ENCODE measurements at regions not wholly inside any gene's neighbourhood (a gene's known extent, or its start where the extent isn't known, plus 50 kb on each side); places are given as distances from the start of the nearest gene placed in this dataset.

DNA sequence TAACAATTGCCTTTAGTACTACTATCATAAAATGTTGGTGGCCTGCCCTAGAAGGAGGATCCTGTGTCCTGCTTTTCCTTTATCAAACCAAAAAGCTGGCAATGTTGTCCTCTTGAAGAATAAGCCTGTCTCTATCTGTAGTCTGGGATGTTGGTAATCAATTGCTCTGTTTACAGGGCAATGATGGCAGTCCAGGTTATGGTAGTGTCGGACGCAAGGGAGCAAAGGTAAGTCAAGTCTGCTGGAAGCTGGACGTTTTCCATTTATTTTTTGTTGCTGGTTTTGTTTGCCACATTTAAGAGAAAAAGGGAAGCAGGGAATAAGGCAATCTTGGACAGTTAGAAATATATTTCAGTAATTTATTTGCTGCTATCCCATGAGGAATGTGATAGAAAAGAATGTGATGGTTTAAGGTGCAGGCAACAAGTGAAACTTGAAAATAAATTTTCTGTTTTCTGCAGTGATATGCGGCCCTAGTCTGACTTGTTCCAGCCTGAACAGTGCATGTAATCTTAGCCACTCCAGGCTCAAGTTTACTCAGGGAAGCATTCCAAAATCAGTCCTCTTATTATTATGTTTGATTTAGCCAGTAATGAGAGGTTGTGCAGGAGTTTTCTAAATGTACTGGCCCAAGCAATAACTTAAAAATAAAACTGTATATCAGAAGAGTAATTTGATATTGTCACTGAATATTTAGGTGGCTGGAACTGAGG, 110.3 kb downstream of the COL6A6 start (continued):
- TF ChIP-seq POU5F1 (IDR thresholded peaks at IDR 0.05; ENCODE audit: low read depth, low read length) (no peak), POLR2AphosphoS5 (IDR thresholded peaks at IDR 0.05; ENCODE audit: low read depth, low read length) (no peak), YY1 (IDR thresholded peaks at IDR 0.05; ENCODE audit: low read depth, low read length) (no peak)
- TF ChIP-seq, protein P1, sequence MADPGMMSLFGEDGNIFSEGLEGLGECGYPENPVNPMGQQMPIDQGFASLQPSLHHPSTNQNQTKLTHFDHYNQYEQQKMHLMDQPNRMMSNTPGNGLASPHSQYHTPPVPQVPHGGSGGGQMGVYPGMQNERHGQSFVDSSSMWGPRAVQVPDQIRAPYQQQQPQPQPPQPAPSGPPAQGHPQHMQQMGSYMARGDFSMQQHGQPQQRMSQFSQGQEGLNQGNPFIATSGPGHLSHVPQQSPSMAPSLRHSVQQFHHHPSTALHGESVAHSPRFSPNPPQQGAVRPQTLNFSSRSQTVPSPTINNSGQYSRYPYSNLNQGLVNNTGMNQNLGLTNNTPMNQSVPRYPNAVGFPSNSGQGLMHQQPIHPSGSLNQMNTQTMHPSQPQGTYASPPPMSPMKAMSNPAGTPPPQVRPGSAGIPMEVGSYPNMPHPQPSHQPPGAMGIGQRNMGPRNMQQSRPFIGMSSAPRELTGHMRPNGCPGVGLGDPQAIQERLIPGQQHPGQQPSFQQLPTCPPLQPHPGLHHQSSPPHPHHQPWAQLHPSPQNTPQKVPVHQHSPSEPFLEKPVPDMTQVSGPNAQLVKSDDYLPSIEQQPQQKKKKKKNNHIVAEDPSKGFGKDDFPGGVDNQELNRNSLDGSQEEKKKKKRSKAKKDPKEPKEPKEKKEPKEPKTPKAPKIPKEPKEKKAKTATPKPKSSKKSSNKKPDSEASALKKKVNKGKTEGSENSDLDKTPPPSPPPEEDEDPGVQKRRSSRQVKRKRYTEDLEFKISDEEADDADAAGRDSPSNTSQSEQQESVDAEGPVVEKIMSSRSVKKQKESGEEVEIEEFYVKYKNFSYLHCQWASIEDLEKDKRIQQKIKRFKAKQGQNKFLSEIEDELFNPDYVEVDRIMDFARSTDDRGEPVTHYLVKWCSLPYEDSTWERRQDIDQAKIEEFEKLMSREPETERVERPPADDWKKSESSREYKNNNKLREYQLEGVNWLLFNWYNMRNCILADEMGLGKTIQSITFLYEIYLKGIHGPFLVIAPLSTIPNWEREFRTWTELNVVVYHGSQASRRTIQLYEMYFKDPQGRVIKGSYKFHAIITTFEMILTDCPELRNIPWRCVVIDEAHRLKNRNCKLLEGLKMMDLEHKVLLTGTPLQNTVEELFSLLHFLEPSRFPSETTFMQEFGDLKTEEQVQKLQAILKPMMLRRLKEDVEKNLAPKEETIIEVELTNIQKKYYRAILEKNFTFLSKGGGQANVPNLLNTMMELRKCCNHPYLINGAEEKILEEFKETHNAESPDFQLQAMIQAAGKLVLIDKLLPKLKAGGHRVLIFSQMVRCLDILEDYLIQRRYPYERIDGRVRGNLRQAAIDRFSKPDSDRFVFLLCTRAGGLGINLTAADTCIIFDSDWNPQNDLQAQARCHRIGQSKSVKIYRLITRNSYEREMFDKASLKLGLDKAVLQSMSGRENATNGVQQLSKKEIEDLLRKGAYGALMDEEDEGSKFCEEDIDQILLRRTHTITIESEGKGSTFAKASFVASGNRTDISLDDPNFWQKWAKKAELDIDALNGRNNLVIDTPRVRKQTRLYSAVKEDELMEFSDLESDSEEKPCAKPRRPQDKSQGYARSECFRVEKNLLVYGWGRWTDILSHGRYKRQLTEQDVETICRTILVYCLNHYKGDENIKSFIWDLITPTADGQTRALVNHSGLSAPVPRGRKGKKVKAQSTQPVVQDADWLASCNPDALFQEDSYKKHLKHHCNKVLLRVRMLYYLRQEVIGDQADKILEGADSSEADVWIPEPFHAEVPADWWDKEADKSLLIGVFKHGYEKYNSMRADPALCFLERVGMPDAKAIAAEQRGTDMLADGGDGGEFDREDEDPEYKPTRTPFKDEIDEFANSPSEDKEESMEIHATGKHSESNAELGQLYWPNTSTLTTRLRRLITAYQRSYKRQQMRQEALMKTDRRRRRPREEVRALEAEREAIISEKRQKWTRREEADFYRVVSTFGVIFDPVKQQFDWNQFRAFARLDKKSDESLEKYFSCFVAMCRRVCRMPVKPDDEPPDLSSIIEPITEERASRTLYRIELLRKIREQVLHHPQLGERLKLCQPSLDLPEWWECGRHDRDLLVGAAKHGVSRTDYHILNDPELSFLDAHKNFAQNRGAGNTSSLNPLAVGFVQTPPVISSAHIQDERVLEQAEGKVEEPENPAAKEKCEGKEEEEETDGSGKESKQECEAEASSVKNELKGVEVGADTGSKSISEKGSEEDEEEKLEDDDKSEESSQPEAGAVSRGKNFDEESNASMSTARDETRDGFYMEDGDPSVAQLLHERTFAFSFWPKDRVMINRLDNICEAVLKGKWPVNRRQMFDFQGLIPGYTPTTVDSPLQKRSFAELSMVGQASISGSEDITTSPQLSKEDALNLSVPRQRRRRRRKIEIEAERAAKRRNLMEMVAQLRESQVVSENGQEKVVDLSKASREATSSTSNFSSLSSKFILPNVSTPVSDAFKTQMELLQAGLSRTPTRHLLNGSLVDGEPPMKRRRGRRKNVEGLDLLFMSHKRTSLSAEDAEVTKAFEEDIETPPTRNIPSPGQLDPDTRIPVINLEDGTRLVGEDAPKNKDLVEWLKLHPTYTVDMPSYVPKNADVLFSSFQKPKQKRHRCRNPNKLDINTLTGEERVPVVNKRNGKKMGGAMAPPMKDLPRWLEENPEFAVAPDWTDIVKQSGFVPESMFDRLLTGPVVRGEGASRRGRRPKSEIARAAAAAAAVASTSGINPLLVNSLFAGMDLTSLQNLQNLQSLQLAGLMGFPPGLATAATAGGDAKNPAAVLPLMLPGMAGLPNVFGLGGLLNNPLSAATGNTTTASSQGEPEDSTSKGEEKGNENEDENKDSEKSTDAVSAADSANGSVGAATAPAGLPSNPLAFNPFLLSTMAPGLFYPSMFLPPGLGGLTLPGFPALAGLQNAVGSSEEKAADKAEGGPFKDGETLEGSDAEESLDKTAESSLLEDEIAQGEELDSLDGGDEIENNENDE (IDR thresholded peaks at IDR 0.05; ENCODE audit: insufficient replicate concordance, low read length), result no peak

Measured in H1 (cell line).